H1 (cell line): ENCODE measurements at regions not wholly inside any gene's neighbourhood (a gene's known extent, or its start where the extent isn't known, plus 50 kb on each side); places are given as distances from the start of the nearest gene placed in this dataset.

Experiments used
- CTCF ChIA-PET: fragments of 300-600 bp; sonication (Branson Sonifier 250); formaldehyde crosslinking; loops from one replicate; lab custom pipeline; 2021; ENCODE audit not compliant: partially characterized antibody; lab: Charles Lee
- POLR2A ChIA-PET: fragments of 300-600 bp; sonication (Branson Sonifier 250); formaldehyde crosslinking; loops from one replicate; lab custom pipeline; 2021; ENCODE audit warnings: inconsistent platforms; ENCODE audit not compliant: partially characterized antibody; lab: Charles Lee
- DNase-seq, 2 experiments: peaks; one replicate each; pipeline versions ENCODE4 v3.0.0 to v3.0.0-alpha.2; 2010 to 2022; ENCODE audit warnings: low spot score in 2 of 2, low read depth in 1 of 2, mixed read lengths in 1 of 2
- FAIRE-seq: peaks from 2 replicates; lab custom pipeline; 2011; peaks lifted over from hg19 to GRCh38; lab: Jason Lieb, UNC
- H2AFZ ChIP-seq: 2 replicates; pipeline ENCODE4 v1.8.1; 2012; ENCODE audit warnings: low read length, inconsistent platforms
- H2AK5ac ChIP-seq: 2 replicates; pipeline ENCODE4 v1.6.1; 2013; ENCODE audit warnings: low read depth, low read length
- H2BK120ac ChIP-seq: replicated peaks from 2 replicates; pipeline ENCODE3; 2013; ENCODE audit warnings: low read depth, low read length, inconsistent platforms
- H2BK12ac ChIP-seq: 2 replicates; pipeline ENCODE4 v1.6.1; 2013; ENCODE audit warnings: low read depth, low read length
- H2BK15ac ChIP-seq: 2 replicates; pipeline ENCODE4 v1.6.1; 2013; ENCODE audit warnings: low read length
- H2BK20ac ChIP-seq: 2 replicates; pipeline ENCODE4 v1.6.1; 2013; ENCODE audit warnings: low read length
- H2BK5ac ChIP-seq: 2 replicates; pipeline ENCODE4 v1.6.1; 2013; ENCODE audit warnings: low read depth, low read length
- H3K14ac ChIP-seq: 2 replicates; pipeline ENCODE4 v1.6.1; 2013; ENCODE audit warnings: inconsistent platforms; ENCODE audit not compliant: insufficient read length
- H3K18ac ChIP-seq: 2 replicates; pipeline ENCODE4 v1.6.1; 2013; ENCODE audit warnings: low read length; ENCODE audit errors: extremely low read depth
- H3K23ac ChIP-seq: 2 replicates; pipeline ENCODE4 v1.6.1; 2013; ENCODE audit warnings: inconsistent platforms; ENCODE audit not compliant: insufficient read length
- H3K23me2 ChIP-seq: 2 replicates; pipeline ENCODE4 v1.6.1; 2013; ENCODE audit warnings: low read depth, low read length
- H3K27ac ChIP-seq: 2 replicates; pipeline ENCODE4 v1.6.1; 2011; ENCODE audit warnings: low read depth, low read length, inconsistent platforms
- H3K27me3 ChIP-seq, 4 experiments: replicated peaks in 1 of 4; 1 replicate in 1 of 4; 2 replicates in 3 of 4; pipeline versions ENCODE4 v1.6.1 to v1.8.1; 2011 to 2013; ENCODE audit warnings: low read length in 3 of 4, mild to moderate bottlenecking in 3 of 4, inconsistent platforms in 2 of 4, mixed read lengths in 2 of 4, moderate library complexity in 1 of 4; ENCODE audit not compliant: control insufficient read depth in 3 of 4, insufficient read depth in 3 of 4; ENCODE audit errors: extremely low read depth in 1 of 4
- H3K36me3 ChIP-seq, 4 experiments: 2 replicates each; pipeline versions ENCODE4 v1.6.1 to v1.8.1; 2011 to 2013; ENCODE audit warnings: mild to moderate bottlenecking in 4 of 4, low read length in 3 of 4, moderate library complexity in 2 of 4, control low read depth in 1 of 4, inconsistent platforms in 1 of 4; ENCODE audit not compliant: insufficient read depth in 4 of 4, control insufficient read depth in 2 of 4
- H3K4ac ChIP-seq: replicated peaks from 2 replicates; pipeline ENCODE3; 2013; ENCODE audit warnings: low read length, low read depth, mixed read lengths, inconsistent platforms; ENCODE audit not compliant: insufficient read length
- H3K4me1 ChIP-seq, 4 experiments: replicated peaks in 1 of 4; 1 replicate in 1 of 4; 2 replicates in 3 of 4; pipeline versions ENCODE4 v1.6.1 to v1.8.1; 2011 to 2013; ENCODE audit warnings: low read length in 3 of 4, inconsistent platforms in 2 of 4, mixed read lengths in 1 of 4; ENCODE audit not compliant: insufficient read depth in 4 of 4, control insufficient read depth in 3 of 4
- H3K4me2 ChIP-seq, 2 experiments: 2 replicates each; pipeline versions ENCODE4 v1.6.1 to v1.8.1; 2011 to 2013; ENCODE audit warnings: low read depth in 2 of 2, low read length in 2 of 2, control low read depth in 1 of 2, inconsistent platforms in 1 of 2, mild to moderate bottlenecking in 1 of 2; ENCODE audit not compliant: insufficient read depth in 1 of 2
- H3K4me3 ChIP-seq, 4 experiments: fragments of 200-600, 300-600 bp in 1 of 4; sonication (generic), shearing (Covaris generic), sonication (Bioruptor Twin) in 1 of 4; 2 replicates each; pipeline versions ENCODE4 v1.5.1 to v1.8.1; 2011 to 2016; ENCODE audit warnings: low read length in 4 of 4, low read depth in 3 of 4, control low read depth in 2 of 4, inconsistent platforms in 2 of 4, mild to moderate bottlenecking in 2 of 4, mixed read lengths in 1 of 4, moderate library complexity in 1 of 4; ENCODE audit not compliant: insufficient read depth in 2 of 4; ENCODE audit errors: extremely low read depth in 1 of 4
- H3K56ac ChIP-seq: replicated peaks from 2 replicates; pipeline ENCODE3; 2013; ENCODE audit warnings: low read depth, mild to moderate bottlenecking, mixed read lengths, low read length, inconsistent platforms; ENCODE audit not compliant: insufficient read length
- H3K79me1 ChIP-seq: 2 replicates; pipeline ENCODE4 v1.6.1; 2013; ENCODE audit warnings: low read depth, low read length, control low read depth
- H3K79me2 ChIP-seq, 2 experiments: 2 replicates each; pipeline versions ENCODE4 v1.6.1 to v1.8.1; 2012 to 2013; ENCODE audit warnings: low read length in 2 of 2, mild to moderate bottlenecking in 2 of 2, inconsistent platforms in 1 of 2; ENCODE audit not compliant: insufficient read depth in 2 of 2, control insufficient read depth in 1 of 2
- H3K9ac ChIP-seq, 4 experiments: replicated peaks in 1 of 4; 1 replicate in 1 of 4; 2 replicates in 3 of 4; pipeline versions ENCODE4 v1.6.1 to v1.8.1; 2011 to 2013; ENCODE audit warnings: low read depth in 3 of 4, low read length in 3 of 4, control low read depth in 2 of 4, mild to moderate bottlenecking in 2 of 4, moderate library complexity in 2 of 4, inconsistent platforms in 1 of 4; ENCODE audit errors: extremely low read depth in 1 of 4
- H3K9me3 ChIP-seq, 2 experiments: 2 replicates each; pipeline versions ENCODE4 v1.6.1 to v1.8.1; 2012 to 2013; ENCODE audit warnings: mild to moderate bottlenecking in 2 of 2, moderate library complexity in 2 of 2, control low read depth in 1 of 2, inconsistent platforms in 1 of 2, low read depth in 1 of 2, low read length in 1 of 2, mixed read lengths in 1 of 2; ENCODE audit not compliant: insufficient read depth in 2 of 2
- H4K20me1 ChIP-seq, 2 experiments: replicated peaks in 1 of 2; 2 replicates each; pipeline versions ENCODE3 to v1.8.1; 2011 to 2013; ENCODE audit warnings: inconsistent platforms in 2 of 2, low read length in 2 of 2, mild to moderate bottlenecking in 1 of 2; ENCODE audit not compliant: insufficient read depth in 2 of 2, control insufficient read depth in 1 of 2
- H4K5ac ChIP-seq: 2 replicates; pipeline ENCODE4 v1.6.1; 2013; ENCODE audit warnings: low read length, low read depth, mixed read lengths, inconsistent platforms; ENCODE audit not compliant: insufficient read length
- H4K8ac ChIP-seq: 2 replicates; pipeline ENCODE4 v1.8.0; 2013; ENCODE audit warnings: mild to moderate bottlenecking, moderate library complexity, low read length, inconsistent platforms; ENCODE audit not compliant: insufficient read depth; ENCODE audit errors: extremely low read depth
- H4K91ac ChIP-seq: replicated peaks from 2 replicates; pipeline ENCODE3; 2013; ENCODE audit warnings: low read length, mixed read lengths, inconsistent platforms; ENCODE audit not compliant: insufficient read length
- BACH1 ChIP-seq: IDR thresholded peaks from 2 replicates; pipeline ENCODE4 v1.6.1; 2012; ENCODE audit warnings: low read length, improper control_type of control experiment
- CTBP2 ChIP-seq: IDR thresholded peaks from 2 replicates; pipeline ENCODE4 v1.7.0; 2011; ENCODE audit warnings: borderline replicate concordance, mild to moderate bottlenecking, moderate library complexity, mixed read lengths, low read length; ENCODE audit not compliant: insufficient read depth, insufficient read length
- E2F6 ChIP-seq: IDR thresholded peaks from 2 replicates; pipeline ENCODE4 v1.6.1; 2012; ENCODE audit warnings: inconsistent platforms
- EP300 ChIP-seq, 2 experiments: IDR thresholded peaks; 1 replicate in 1 of 2; 2 replicates in 1 of 2; pipeline ENCODE4 v1.6.1; 2011 to 2012; ENCODE audit warnings: low read depth in 2 of 2, low read length in 2 of 2, mild to moderate bottlenecking in 2 of 2, borderline replicate concordance in 1 of 2, inconsistent platforms in 1 of 2, moderate library complexity in 1 of 2
- KDM4A ChIP-seq: IDR thresholded peaks from one replicate; pipeline ENCODE4 v1.7.1; 2012; ENCODE audit warnings: low read depth, mild to moderate bottlenecking, moderate library complexity, low read length, inconsistent platforms; ENCODE audit not compliant: severe bottlenecking
- KDM5A ChIP-seq: fragments of 200-600 bp; IDR thresholded peaks from 2 replicates; pipeline ENCODE4 v1.7.1; 2012; ENCODE audit warnings: mild to moderate bottlenecking, low read length, inconsistent platforms, mixed read lengths
- MAX ChIP-seq: IDR thresholded peaks from 2 replicates; pipeline ENCODE4 v1.6.1; 2012; ENCODE audit warnings: inconsistent platforms
- POLR2AphosphoS5 ChIP-seq: IDR thresholded peaks from 2 replicates; pipeline ENCODE4 v1.6.1; 2011; ENCODE audit warnings: low read depth, low read length
- RAD21 ChIP-seq, 2 experiments: IDR thresholded peaks in 1 of 2; conservative IDR thresholded peaks in 1 of 2; 2 replicates each; pipeline ENCODE4 v1.6.1; 2011; ENCODE audit warnings: low read depth in 2 of 2, low read length in 2 of 2, improper control_type of control experiment in 1 of 2, inconsistent platforms in 1 of 2, mild to moderate bottlenecking in 1 of 2, moderate library complexity in 1 of 2
- SAP30 ChIP-seq: fragments of 300-600 bp; sonication (generic); IDR thresholded peaks from 2 replicates; pipeline ENCODE4 v1.7.1; 2012; ENCODE audit warnings: low read length, moderate library complexity, mild to moderate bottlenecking, inconsistent platforms; ENCODE audit not compliant: insufficient read depth, insufficient replicate concordance
- WGBS, 2 experiments: shearing (Covaris generic) in 1 of 2; methylation state at CpG; one replicate each; pipeline versions ENCODE4 v1.1.6 to v1.1.7; 2013 to 2015; ENCODE audit warnings: low lambda C conversion rate in 2 of 2, mixed read lengths in 2 of 2, inconsistent platforms in 1 of 2, low coverage in 1 of 2, missing lambda C conversion rate in 1 of 2; ENCODE audit not compliant: insufficient replicate concordance in 2 of 2, insufficient coverage in 1 of 2, insufficient read length in 1 of 2; ENCODE audit errors: extremely low coverage in 1 of 2, missing lambda C conversion rate in 1 of 2; 5-methylcytosine and 5-hydroxymethylcytosine counted together

- Histone ChIP-seq H3K18ac (no peak overlapping the region), H4K91ac (no peak overlapping the region), H3K23ac (no peak overlapping the region), H2BK12ac (no peak overlapping the region), H4K20me1 (no peaks in the 10 kb centered on the region), H3K79me1 (no peaks in the 10 kb centered on the region), H3K4me2 (no peak overlapping the region), H2BK120ac (no peak overlapping the region), H3K9ac (no peak overlapping the region), H2BK15ac (no peak overlapping the region), H3K4me1 (no peaks in the 10 kb centered on the region), H3K56ac (no peak overlapping the region), H2BK20ac (no peak overlapping the region), H4K8ac (no peak overlapping the region), H3K23me2 (no peaks in the 10 kb centered on the region), H2BK5ac (no peak overlapping the region), H3K36me3 (no peaks in the 10 kb centered on the region), H3K27ac (no peak overlapping the region), H4K5ac (no peak overlapping the region), H3K9me3 (peaks cover 8 to 11% of the 10 kb centered on the region in 2 experiments), H3K4ac (no peak overlapping the region), H2AFZ (no peak overlapping the region), H3K79me2 (no peaks in the 10 kb centered on the region), H2AK5ac (no peak overlapping the region), H3K14ac (no peak overlapping the region), H3K27me3 (no peaks in the 10 kb centered on the region), H3K4me3 (no peak overlapping the region)
- DNase-seq (no peak), FAIRE-seq (no peak)
- ChIA-PET CTCF (no interaction called here), POLR2A (no interaction called here)
- WGBS, 2 experiments, result 100% methylated on average over 1 of the region's 1 CpG; no CpG with 5 or more reads in 1 of the 2 experiments
- TF ChIP-seq POLR2AphosphoS5 (no peak), BACH1 (no peak), SAP30 (no peak), CTBP2 (no peak), RAD21 (IDR thresholded peaks at IDR 0.05 in 1 of 2, conservative IDR thresholded peaks at IDR 0.05 in 1 of 2; ENCODE audit: low read depth in 2 of 2, low read length in 2 of 2) (no peak), KDM4A (no peak), EP300 (IDR thresholded peaks at IDR 0.05; ENCODE audit: borderline replicate concordance in 1 of 2, low read depth in 2 of 2, low read length in 2 of 2) (no peak), MAX (no peak), KDM5A (no peak), E2F6 (no peak)
Measured at GRCh38 chr12:47509398-47509851, 196.4 kb downstream of the RPAP3 start.
